Sigmoid colon (tissue), 6 donors: ENCODE measurements at regions not wholly inside any gene's neighbourhood (a gene's known extent, or its start where the extent isn't known, plus 50 kb on each side); places are given as distances from the start of the nearest gene placed in this dataset.
"Not testable (repeated sequence)": the region's sequence is repeated elsewhere in the genome, so short reads cannot be mapped to it uniquely, and the experiment has no call there.

Experiments used
- DNase-seq: peaks from one replicate; pipeline ENCODE4 v3.0.0-alpha.2; 2019
- H3K27ac ChIP-seq, 4 donors: fragments of 200-600 bp; sonication (generic); one replicate each; pipeline ENCODE4 v1.5.1; 2016 to 2019; ENCODE audit warnings: mild to moderate bottlenecking in 1 of 4
- H3K27me3 ChIP-seq, 3 donors: fragments of 200-600 bp; sonication (generic); one replicate each; pipeline ENCODE4 v1.5.1; 2019; ENCODE audit warnings: mild to moderate bottlenecking in 1 of 3
- H3K36me3 ChIP-seq, 4 donors: fragments of 200-600 bp; sonication (generic); one replicate each; pipeline ENCODE4 v1.5.1; 2016 to 2019
- H3K4me1 ChIP-seq, 4 donors: fragments of 200-600 bp; sonication (generic); one replicate each; pipeline ENCODE4 v1.5.1; 2017 to 2019
- H3K4me3 ChIP-seq, 4 donors: fragments of 200-600 bp; sonication (generic); one replicate each; pipeline ENCODE4 v1.5.1; 2017 to 2019; ENCODE audit warnings: mild to moderate bottlenecking in 2 of 4, moderate library complexity in 1 of 4
- H3K9me3 ChIP-seq, 4 donors: fragments of 200-600 bp in 3 of 4; sonication (generic) in 3 of 4; one replicate each; pipeline versions ENCODE4 v1.5.1 to v1.6.1; 2013 to 2019
- EP300 ChIP-seq, 4 donors: sonication (generic); formaldehyde crosslinking; IDR thresholded peaks; one replicate each; pipeline ENCODE4 v1.6.1; 2017; ENCODE audit warnings: antibody characterized with exemption in 4 of 4
- POLR2A ChIP-seq, 2 donors: fragments of 450-650 bp; IDR thresholded peaks; one replicate each; pipeline ENCODE4 v1.6.1; 2016; ENCODE audit warnings: antibody characterized with exemption in 2 of 2, mild to moderate bottlenecking in 2 of 2, moderate library complexity in 2 of 2
- POLR2AphosphoS5 ChIP-seq, 4 donors: sonication (generic); formaldehyde crosslinking; IDR thresholded peaks; one replicate each; pipeline ENCODE4 v1.6.1; 2017; ENCODE audit warnings: antibody characterized with exemption in 4 of 4
- WGBS, 2 donors: extraction: QIAGEN DNeasy Blood & Tissue Kit; methylation state at CpG; one replicate each; pipeline ENCODE4 v1.1.7; 2013; 5-methylcytosine and 5-hydroxymethylcytosine counted together
- intact Hi-C: fragments of 100-400 bp; cut with DNase I; formaldehyde crosslinking; loops from one replicate; pipeline ENCODE4 v1.15.1; 2023
- TF ChIP-seq, protein P1 (sequence below), 4 experiments: fragments of 450-650 bp in 3 of 4; fragments of 200-600 bp in 1 of 4; IDR thresholded peaks; one replicate each; pipeline ENCODE4 v1.5.1; 2016 to 2019; ENCODE audit warnings: antibody characterized with exemption in 4 of 4, mild to moderate bottlenecking in 3 of 4, moderate library complexity in 2 of 4
- donor health status: healthy with polysubstance abuse.
- donor health status: healthy.

DNA sequence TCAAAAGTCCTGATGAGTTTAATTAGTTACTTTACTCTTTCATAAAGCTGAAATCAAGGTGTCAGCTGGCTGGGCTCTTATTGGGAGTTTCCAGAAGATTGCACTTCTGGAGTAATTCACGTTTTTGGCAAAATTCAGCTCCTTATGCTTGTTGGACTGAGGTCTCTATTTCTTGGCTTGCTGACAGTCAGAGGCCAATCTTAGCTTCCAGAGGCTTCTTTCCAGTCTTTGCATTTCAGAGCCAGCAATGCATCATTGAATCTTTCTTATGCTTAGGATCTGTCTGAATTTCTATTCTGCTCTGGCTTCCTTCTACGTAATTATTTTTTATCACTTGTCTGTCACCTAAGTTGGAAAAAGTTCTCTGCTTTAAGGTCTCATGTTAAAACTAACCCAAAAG, 91.4 kb upstream of the SYN3 start:
- no peak for TF ChIP-seq POLR2A (IDR thresholded peaks at IDR 0.05)
- no peak for TF ChIP-seq EP300 (IDR thresholded peaks at IDR 0.05)
- no peak for TF ChIP-seq POLR2AphosphoS5 (IDR thresholded peaks at IDR 0.05)
- TF ChIP-seq, protein P1, sequence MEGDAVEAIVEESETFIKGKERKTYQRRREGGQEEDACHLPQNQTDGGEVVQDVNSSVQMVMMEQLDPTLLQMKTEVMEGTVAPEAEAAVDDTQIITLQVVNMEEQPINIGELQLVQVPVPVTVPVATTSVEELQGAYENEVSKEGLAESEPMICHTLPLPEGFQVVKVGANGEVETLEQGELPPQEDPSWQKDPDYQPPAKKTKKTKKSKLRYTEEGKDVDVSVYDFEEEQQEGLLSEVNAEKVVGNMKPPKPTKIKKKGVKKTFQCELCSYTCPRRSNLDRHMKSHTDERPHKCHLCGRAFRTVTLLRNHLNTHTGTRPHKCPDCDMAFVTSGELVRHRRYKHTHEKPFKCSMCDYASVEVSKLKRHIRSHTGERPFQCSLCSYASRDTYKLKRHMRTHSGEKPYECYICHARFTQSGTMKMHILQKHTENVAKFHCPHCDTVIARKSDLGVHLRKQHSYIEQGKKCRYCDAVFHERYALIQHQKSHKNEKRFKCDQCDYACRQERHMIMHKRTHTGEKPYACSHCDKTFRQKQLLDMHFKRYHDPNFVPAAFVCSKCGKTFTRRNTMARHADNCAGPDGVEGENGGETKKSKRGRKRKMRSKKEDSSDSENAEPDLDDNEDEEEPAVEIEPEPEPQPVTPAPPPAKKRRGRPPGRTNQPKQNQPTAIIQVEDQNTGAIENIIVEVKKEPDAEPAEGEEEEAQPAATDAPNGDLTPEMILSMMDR (IDR thresholded peaks at IDR 0.05), result no peak
- DNase-seq, result no peak
- Histone ChIP-seq H3K9me3 (peaks cover 0 to 4% (median 0%) of the 10 kb centered on the region in 4 donors), H3K36me3 (no peaks in the 10 kb centered on the region), H3K27ac (no peak overlapping the region), H3K4me1 (no peaks in the 10 kb centered on the region), H3K4me3 (no peak overlapping the region), H3K27me3 (no peaks in the 10 kb centered on the region)
- intact Hi-C loops, result no loop called here
- WGBS, 2 donors, result 68 to 78% methylated on average over 2 of the region's 2 CpGs

DNA sequence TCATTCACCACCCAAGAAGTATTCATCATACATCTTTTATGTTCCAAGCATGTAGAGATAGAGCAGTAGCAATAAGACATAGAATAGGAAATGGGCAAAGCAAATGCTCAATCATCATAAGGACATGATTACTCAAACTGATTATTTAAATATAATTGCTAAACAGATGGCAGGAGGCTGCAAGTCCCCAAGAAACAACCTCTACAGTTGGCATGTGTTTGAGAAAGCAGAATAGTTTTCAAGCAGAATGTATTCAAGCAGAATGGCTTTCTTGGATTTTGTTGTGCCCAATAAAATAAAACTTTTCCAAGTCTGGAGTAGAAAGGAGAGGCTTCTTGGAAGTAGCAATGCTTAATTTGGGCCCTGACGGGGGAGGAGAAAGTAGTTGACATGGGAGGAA, 86.5 kb upstream of the SYN3 start:
- Histone ChIP-seq H3K4me1 (no peaks in the 10 kb centered on the region), H3K36me3 (no peaks in the 10 kb centered on the region), H3K27ac (no peak overlapping the region), H3K9me3 (no peaks in the 10 kb centered on the region), H3K27me3 (no peaks in the 10 kb centered on the region), H3K4me3 (no peak overlapping the region)
- intact Hi-C loops, result no loop called here
- DNase-seq, result no peak
- no peak for TF ChIP-seq EP300 (IDR thresholded peaks at IDR 0.05)
- no peak for TF ChIP-seq POLR2A (IDR thresholded peaks at IDR 0.05)
- no peak for TF ChIP-seq POLR2AphosphoS5 (IDR thresholded peaks at IDR 0.05)
- TF ChIP-seq, protein P1 (IDR thresholded peaks at IDR 0.05), result no peak
- 63 to 86% methylated on average over 1 of the region's 1 CpG for WGBS, 2 donors

GRCh38 chr22:33142282-33143055, 84.3 kb upstream of the SYN3 start:
- intact Hi-C loops, result no loop called here
- no peak for TF ChIP-seq EP300 (IDR thresholded peaks at IDR 0.05)
- TF ChIP-seq POLR2AphosphoS5 (IDR thresholded peaks at IDR 0.05), result no peak
- Histone ChIP-seq H3K9me3 (peaks cover 0 to 1% (median 0%) of the 10 kb centered on the region in 4 donors), H3K4me1 (no peaks in the 10 kb centered on the region), H3K4me3 (no peak overlapping the region), H3K27ac (no peak overlapping the region), H3K36me3 (no peaks in the 10 kb centered on the region), H3K27me3 (no peaks in the 10 kb centered on the region)
- DNase-seq, result no peak
- 55% methylated on average over 4 of the region's 4 CpGs for WGBS, 2 donors

DNA sequence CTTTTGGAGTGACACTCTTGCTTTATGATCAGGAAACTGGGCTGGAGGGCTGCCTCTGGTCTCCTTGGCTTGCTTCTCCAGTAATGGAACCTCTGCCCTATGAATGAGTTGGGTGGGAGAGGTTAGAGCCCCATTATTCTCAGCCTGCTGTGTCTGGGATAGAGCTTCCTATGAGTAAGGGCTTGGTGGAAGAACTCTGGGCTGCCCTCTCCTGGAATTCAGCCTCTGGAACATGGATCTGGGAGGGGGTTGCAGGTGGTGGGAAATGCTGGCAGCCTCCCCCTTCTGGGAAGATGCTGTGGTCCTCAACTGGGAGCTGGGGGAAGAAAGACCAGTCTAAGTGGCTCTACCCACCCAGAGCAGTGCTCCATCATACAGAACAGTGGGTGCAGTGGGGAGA, 81.8 kb upstream of the SYN3 start:
- Histone ChIP-seq H3K4me1 (no peaks in the 10 kb centered on the region), H3K27me3 (no peaks in the 10 kb centered on the region), H3K27ac (no peak overlapping the region), H3K36me3 (no peaks in the 10 kb centered on the region), H3K4me3 (no peak overlapping the region), H3K9me3 (peaks cover 0 to 3% (median under 1%) of the 10 kb centered on the region in 4 donors)
- DNase-seq, result no peak
- TF ChIP-seq EP300 (IDR thresholded peaks at IDR 0.05) (no peak), POLR2AphosphoS5 (IDR thresholded peaks at IDR 0.05) (no peak), POLR2A (IDR thresholded peaks at IDR 0.05) (no peak)
- TF ChIP-seq, protein P1 (IDR thresholded peaks at IDR 0.05), result no peak
- intact Hi-C loops, result no loop called here

DNA sequence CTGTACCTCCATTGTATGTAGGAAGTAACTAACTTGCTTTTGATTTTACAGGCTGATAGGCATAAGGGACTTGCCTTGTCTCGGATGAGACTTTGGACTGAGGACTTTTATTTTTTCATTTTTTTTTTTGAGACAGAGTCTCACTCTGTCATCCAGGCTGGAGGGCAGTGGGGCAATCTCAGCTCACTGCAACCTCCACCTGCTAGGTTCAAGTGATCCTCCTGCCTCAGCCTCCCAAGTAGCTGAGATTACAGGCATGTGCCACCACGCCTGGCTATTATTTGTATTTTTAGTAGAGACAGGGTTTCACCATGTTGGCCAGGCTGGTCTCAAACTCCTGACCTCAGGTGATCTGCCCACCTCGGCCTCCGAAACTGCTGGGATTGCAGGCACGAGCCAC, 80.2 kb upstream of the SYN3 start:
- WGBS, 2 donors, result 35 to 73% methylated on average over 5 of the region's 5 CpGs
- H3K9me3 ChIP-seq, H3K27me3 ChIP-seq, H3K4me1 ChIP-seq, H3K27ac ChIP-seq, H3K36me3 ChIP-seq, DNase-seq, intact Hi-C loops, H3K4me3 ChIP-seq: not testable (repeated sequence)

- no peak for DNase-seq
- Histone ChIP-seq H3K27ac (no peak overlapping the region), H3K9me3 (no peaks in the 10 kb centered on the region), H3K4me3 (no peak overlapping the region), H3K4me1 (no peaks in the 10 kb centered on the region), H3K27me3 (no peaks in the 10 kb centered on the region), H3K36me3 (no peaks in the 10 kb centered on the region)
- 58 to 76% methylated on average over 9 of the region's 9 CpGs for WGBS, 2 donors
- no peak for TF ChIP-seq POLR2AphosphoS5 (IDR thresholded peaks at IDR 0.05)
- TF ChIP-seq, protein P1 (IDR thresholded peaks at IDR 0.05), result no peak
- no peak for TF ChIP-seq POLR2A (IDR thresholded peaks at IDR 0.05)
- TF ChIP-seq EP300 (IDR thresholded peaks at IDR 0.05), result no peak
- intact Hi-C loops, result no loop called here
Measured at GRCh38 chr22:33130473-33130872, 72.3 kb upstream of the SYN3 start.
